ENCODE measurements at regions not wholly inside any gene's neighbourhood (a gene's known extent, or its start where the extent isn't known, plus 50 kb on each side); places are given as distances from the start of the nearest gene placed in this dataset.

DNA sequence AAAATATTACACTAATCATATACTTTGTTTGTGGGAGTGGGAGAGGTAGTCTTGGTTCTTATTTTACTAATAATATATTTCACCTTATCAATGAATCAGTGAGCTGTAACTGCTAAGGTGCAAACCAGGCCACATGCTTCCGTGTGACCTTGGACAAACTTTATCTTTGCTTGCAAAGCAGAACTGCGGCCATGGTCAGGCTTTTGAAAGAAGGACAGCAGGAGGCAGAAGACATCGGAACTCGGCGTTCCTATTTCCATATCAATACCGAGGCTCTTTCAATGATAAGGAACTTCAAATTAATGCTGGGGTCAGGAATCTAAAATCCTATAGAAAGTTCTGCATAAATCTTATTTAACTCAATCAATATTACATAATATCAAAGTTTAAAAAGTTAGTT, 491.9 kb upstream of the PFKP start:
- TF ChIP-seq EZH2 (IDR thresholded peaks at IDR 0.05; ENCODE audit: borderline replicate concordance, insufficient read depth, low read depth, low read length, poor library complexity, severe bottlenecking) = no peak
- TF ChIP-seq, protein P1, sequence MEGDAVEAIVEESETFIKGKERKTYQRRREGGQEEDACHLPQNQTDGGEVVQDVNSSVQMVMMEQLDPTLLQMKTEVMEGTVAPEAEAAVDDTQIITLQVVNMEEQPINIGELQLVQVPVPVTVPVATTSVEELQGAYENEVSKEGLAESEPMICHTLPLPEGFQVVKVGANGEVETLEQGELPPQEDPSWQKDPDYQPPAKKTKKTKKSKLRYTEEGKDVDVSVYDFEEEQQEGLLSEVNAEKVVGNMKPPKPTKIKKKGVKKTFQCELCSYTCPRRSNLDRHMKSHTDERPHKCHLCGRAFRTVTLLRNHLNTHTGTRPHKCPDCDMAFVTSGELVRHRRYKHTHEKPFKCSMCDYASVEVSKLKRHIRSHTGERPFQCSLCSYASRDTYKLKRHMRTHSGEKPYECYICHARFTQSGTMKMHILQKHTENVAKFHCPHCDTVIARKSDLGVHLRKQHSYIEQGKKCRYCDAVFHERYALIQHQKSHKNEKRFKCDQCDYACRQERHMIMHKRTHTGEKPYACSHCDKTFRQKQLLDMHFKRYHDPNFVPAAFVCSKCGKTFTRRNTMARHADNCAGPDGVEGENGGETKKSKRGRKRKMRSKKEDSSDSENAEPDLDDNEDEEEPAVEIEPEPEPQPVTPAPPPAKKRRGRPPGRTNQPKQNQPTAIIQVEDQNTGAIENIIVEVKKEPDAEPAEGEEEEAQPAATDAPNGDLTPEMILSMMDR (IDR thresholded peaks at IDR 0.05) = no peak

All from B cell (primary cell).